ENCODE measurements at regions not wholly inside any gene's neighbourhood (a gene's known extent, or its start where the extent isn't known, plus 50 kb on each side); places are given as distances from the start of the nearest gene placed in this dataset.

DNA sequence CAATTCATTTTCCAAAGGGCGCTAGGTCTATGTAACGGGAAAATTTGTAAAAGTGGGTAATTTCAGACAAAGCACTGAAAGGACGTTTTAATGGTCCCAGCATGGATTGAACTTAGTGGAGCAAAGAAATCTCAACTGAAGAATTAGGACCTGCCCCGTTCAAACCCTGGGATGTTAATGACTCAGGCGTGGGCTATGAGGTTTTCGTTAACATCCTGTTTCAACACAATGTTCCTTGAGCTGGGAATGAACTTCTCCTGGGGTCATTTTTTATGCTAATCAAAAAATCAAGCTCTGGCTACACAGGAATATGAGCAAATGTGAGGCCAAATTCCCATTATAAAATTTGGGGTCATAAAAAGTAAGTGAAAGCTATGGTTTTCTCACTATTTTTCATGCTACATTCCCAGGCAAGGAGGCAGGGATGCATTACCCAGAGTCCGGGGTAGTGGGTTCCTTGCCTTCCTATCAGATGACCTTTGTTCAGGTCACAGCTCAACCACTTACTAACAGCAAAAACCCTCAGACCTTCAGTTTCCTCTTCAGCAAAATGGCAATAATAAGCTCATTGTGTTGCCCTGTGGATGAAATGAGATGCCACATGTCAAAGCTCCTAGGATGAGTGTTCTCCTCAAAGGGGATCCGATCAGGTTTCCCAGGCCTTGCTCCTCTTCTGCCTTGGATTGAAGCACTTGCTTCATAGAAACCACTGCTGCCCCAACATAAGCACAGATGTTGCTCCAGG, 271.4 kb downstream of the ARRDC4 start:
- Histone ChIP-seq H3K4me3 (ENCODE audit: low read length) (no peak overlapping the region), H3K27me3 (ENCODE audit: insufficient read depth, low read length) (no peaks in the 10 kb centered on the region), H3K9me3 (ENCODE audit: low read length) (no peaks in the 10 kb centered on the region), H2AFZ (ENCODE audit: low read depth, low read length) (no peak overlapping the region), H3K36me3 (ENCODE audit: insufficient read depth, low read length) (no peaks in the 10 kb centered on the region), H3K4me1 (ENCODE audit: insufficient read depth, low read length) (no peaks in the 10 kb centered on the region)

- H3K4me1 ChIP-seq (ENCODE audit: insufficient read depth, low read length), result no peaks in the 10 kb centered on the region
- no peaks in the 10 kb centered on the region for H3K27me3 ChIP-seq (ENCODE audit: insufficient read depth, low read length)
- no peak overlapping the region for H2AFZ ChIP-seq (ENCODE audit: low read depth, low read length)
- H3K36me3 ChIP-seq (ENCODE audit: insufficient read depth, low read length), result no peaks in the 10 kb centered on the region
- no peak overlapping the region for H3K4me3 ChIP-seq (ENCODE audit: low read length)
- no peaks in the 10 kb centered on the region for H3K9me3 ChIP-seq (ENCODE audit: low read length)
Measured at GRCh38 chr15:98232761-98233160, 272.3 kb downstream of the ARRDC4 start.

- Histone ChIP-seq H3K36me3 (ENCODE audit: insufficient read depth, low read length) (no peaks in the 10 kb centered on the region), H3K9me3 (ENCODE audit: low read length) (no peaks in the 10 kb centered on the region), H3K4me1 (ENCODE audit: insufficient read depth, low read length) (no peaks in the 10 kb centered on the region), H2AFZ (ENCODE audit: low read depth, low read length) (no peak overlapping the region), H3K4me3 (ENCODE audit: low read length) (no peak overlapping the region), H3K27me3 (ENCODE audit: insufficient read depth, low read length) (no peaks in the 10 kb centered on the region)
Measured at GRCh38 chr15:98233873-98234272, 273.4 kb downstream of the ARRDC4 start.

DNA sequence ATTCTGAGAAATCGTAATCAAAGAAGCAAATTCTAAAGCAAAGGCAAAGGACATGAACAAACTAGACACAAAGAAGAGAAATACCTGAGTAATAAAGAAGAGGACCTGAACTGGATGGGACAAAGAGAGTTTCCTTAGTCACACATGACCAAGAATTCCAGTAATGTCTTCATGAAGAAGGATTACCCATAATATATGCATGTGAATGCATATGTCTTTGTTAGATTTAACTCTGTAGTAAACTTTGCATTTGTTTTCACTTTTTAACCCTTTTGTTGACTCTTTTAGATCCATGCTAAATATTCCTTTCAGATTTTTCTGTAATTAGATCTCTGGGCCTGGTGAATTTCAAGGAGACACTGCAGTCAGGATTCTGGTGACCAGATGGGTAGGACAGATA, 279.8 kb downstream of the ARRDC4 start:
- Histone ChIP-seq H3K4me1 (ENCODE audit: insufficient read depth, low read length) (no peaks in the 10 kb centered on the region), H2AFZ (ENCODE audit: low read depth, low read length) (no peak overlapping the region), H3K36me3 (ENCODE audit: insufficient read depth, low read length) (no peaks in the 10 kb centered on the region), H3K27me3 (ENCODE audit: insufficient read depth, low read length) (no peaks in the 10 kb centered on the region), H3K9me3 (ENCODE audit: low read length) (no peaks in the 10 kb centered on the region), H3K4me3 (ENCODE audit: low read length) (no peak overlapping the region)

DNA sequence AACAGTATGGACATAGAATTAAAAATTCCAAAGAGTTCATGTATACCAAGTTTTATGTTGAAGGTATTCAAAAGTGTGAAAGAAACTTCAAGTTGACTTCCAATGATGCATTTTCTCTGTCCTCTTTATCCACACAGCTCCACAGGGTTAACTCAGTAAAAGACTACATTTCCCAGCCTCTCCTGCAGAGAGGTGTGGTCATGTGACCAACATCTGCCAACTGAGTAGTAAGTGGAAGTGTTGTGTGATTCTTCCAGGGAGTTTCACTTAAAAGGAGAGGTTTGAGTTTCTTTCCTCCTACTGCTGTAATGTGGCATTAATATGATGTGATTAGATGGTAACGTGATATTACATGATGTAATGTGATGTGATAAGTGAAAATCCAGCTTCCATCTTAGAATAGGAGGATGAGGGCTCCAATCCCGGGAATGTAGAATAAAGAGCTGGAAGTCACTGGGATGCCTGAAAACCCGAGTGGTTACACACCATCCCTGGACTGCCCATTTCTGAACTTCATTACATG, 280.6 kb downstream of the ARRDC4 start:
- Histone ChIP-seq H3K27me3 (ENCODE audit: insufficient read depth, low read length) (no peaks in the 10 kb centered on the region), H3K36me3 (ENCODE audit: insufficient read depth, low read length) (no peaks in the 10 kb centered on the region), H3K4me1 (ENCODE audit: insufficient read depth, low read length) (no peaks in the 10 kb centered on the region), H2AFZ (ENCODE audit: low read depth, low read length) (no peak overlapping the region), H3K4me3 (ENCODE audit: low read length) (no peak overlapping the region), H3K9me3 (ENCODE audit: low read length) (no peaks in the 10 kb centered on the region)

- Histone ChIP-seq H3K27me3 (ENCODE audit: insufficient read depth, low read length) (no peaks in the 10 kb centered on the region), H3K4me3 (ENCODE audit: low read length) (no peak overlapping the region), H3K36me3 (ENCODE audit: insufficient read depth, low read length) (no peaks in the 10 kb centered on the region), H3K9me3 (ENCODE audit: low read length) (no peaks in the 10 kb centered on the region), H3K4me1 (ENCODE audit: insufficient read depth, low read length) (no peaks in the 10 kb centered on the region), H2AFZ (ENCODE audit: low read depth, low read length) (no peak overlapping the region)
Measured at GRCh38 chr15:98257290-98257689, 296.8 kb downstream of the ARRDC4 start.

- no peaks in the 10 kb centered on the region for H3K4me1 ChIP-seq (ENCODE audit: insufficient read depth, low read length)
- H3K27me3 ChIP-seq (ENCODE audit: insufficient read depth, low read length), result no peaks in the 10 kb centered on the region
Measured at GRCh38 chr15:98263787-98264186, 303.3 kb downstream of the ARRDC4 start.

DNA sequence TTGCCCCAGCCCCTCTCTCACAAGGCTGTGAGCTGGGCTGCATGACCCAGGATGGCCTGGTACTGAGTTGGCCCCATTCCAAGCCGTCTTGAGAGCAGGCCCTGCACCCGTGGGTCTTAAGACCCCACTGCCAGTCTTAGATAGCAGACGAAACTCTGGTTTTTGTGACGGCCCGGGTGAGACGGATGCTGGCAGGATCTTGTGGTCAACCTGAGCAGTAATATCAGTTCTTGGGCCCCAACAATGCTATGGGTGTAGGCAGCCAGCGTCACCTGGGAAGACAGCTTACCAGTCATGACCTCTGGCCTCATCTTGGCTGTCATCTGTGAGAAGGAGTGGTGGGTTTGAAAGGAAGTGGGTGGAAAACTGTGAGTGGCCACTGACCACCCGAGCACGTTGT, 305.8 kb downstream of the ARRDC4 start:
- H3K9me3 ChIP-seq (ENCODE audit: low read length), result no peaks in the 10 kb centered on the region
- no peaks in the 10 kb centered on the region for H3K36me3 ChIP-seq (ENCODE audit: insufficient read depth, low read length)
- H3K4me3 ChIP-seq (ENCODE audit: low read length), result no peak overlapping the region
- H3K4me1 ChIP-seq (ENCODE audit: insufficient read depth, low read length), result no peaks in the 10 kb centered on the region
- no peaks in the 10 kb centered on the region for H3K27me3 ChIP-seq (ENCODE audit: insufficient read depth, low read length)
- H2AFZ ChIP-seq (ENCODE audit: low read depth, low read length), result no peak overlapping the region

More at GRCh38 chr15:98263787-98264186, 303.3 kb downstream of the ARRDC4 start:
- no peaks in the 10 kb centered on the region for H3K9me3 ChIP-seq (ENCODE audit: low read length)
- H2AFZ ChIP-seq (ENCODE audit: low read depth, low read length), result no peak overlapping the region
- H3K4me3 ChIP-seq (ENCODE audit: low read length), result no peak overlapping the region
- no peaks in the 10 kb centered on the region for H3K36me3 ChIP-seq (ENCODE audit: insufficient read depth, low read length)

DNA sequence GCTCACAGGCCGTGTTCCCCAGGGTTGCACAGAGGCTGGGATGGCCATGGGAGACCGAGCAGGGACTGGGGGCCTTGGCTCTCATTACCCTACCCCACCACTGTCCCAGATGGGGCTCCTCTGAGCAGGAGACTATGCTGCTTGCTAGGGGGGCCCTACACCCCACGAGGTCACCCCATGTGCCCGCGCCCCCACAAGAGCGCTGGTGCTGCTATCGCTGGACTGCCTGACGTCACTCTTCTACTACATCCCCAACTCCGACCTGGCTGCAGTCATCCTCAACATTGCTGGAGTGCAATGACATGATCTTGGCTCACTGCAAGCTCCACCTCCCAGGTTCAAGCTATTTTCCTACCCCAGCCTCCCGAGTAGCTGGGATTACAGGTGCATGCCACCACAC, 307.7 kb downstream of the ARRDC4 start:
- Histone ChIP-seq H3K9me3 (ENCODE audit: low read length) (no peaks in the 10 kb centered on the region), H3K4me1 (ENCODE audit: insufficient read depth, low read length) (no peaks in the 10 kb centered on the region)

GRCh38 chr15:98272625-98273024, 312.1 kb downstream of the ARRDC4 start:
- Histone ChIP-seq H3K36me3 (ENCODE audit: insufficient read depth, low read length) (no peaks in the 10 kb centered on the region), H3K27me3 (ENCODE audit: insufficient read depth, low read length) (no peaks in the 10 kb centered on the region), H3K4me1 (ENCODE audit: insufficient read depth, low read length) (no peaks in the 10 kb centered on the region), H3K4me3 (ENCODE audit: low read length) (no peak overlapping the region), H2AFZ (ENCODE audit: low read depth, low read length) (no peak overlapping the region), H3K9me3 (ENCODE audit: low read length) (no peaks in the 10 kb centered on the region)

More for the DNA sequence above, 307.7 kb downstream of the ARRDC4 start:
- Histone ChIP-seq H3K36me3 (ENCODE audit: insufficient read depth, low read length) (no peaks in the 10 kb centered on the region), H3K27me3 (ENCODE audit: insufficient read depth, low read length) (no peaks in the 10 kb centered on the region), H3K4me3 (ENCODE audit: low read length) (no peak overlapping the region), H2AFZ (ENCODE audit: low read depth, low read length) (no peak overlapping the region)

DNA sequence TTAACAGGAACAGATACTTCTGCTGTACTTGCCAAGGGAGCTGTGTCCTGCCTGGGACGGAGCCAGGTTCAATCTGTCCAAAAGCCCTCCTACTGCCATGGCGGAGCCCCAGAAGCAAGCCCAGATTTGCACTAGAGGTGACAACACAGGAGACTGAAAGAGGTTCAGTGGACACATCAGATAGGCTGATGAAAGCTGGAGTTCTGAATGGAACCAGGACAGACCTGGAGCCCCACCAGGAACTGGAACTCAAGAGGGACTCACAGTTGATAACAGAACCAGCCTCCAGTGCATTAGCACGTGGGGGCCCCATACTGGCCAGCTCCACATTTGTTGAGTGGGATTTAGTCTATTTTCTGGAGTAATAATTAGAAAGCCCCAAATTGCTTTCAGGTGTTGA, 315.5 kb downstream of the ARRDC4 start:
- Histone ChIP-seq H3K36me3 (ENCODE audit: insufficient read depth, low read length) (no peaks in the 10 kb centered on the region), H2AFZ (ENCODE audit: low read depth, low read length) (no peak overlapping the region), H3K4me3 (ENCODE audit: low read length) (no peak overlapping the region), H3K9me3 (ENCODE audit: low read length) (no peaks in the 10 kb centered on the region), H3K4me1 (ENCODE audit: insufficient read depth, low read length) (no peaks in the 10 kb centered on the region), H3K27me3 (ENCODE audit: insufficient read depth, low read length) (no peaks in the 10 kb centered on the region)

- Histone ChIP-seq H3K27me3 (ENCODE audit: insufficient read depth, low read length) (no peaks in the 10 kb centered on the region), H2AFZ (ENCODE audit: low read depth, low read length) (no peak overlapping the region), H3K36me3 (ENCODE audit: insufficient read depth, low read length) (no peaks in the 10 kb centered on the region), H3K4me1 (ENCODE audit: insufficient read depth, low read length) (no peaks in the 10 kb centered on the region), H3K4me3 (ENCODE audit: low read length) (no peak overlapping the region), H3K9me3 (ENCODE audit: low read length) (no peaks in the 10 kb centered on the region)
Measured at GRCh38 chr15:98277602-98278001, 317.1 kb downstream of the ARRDC4 start.

GRCh38 chr15:98280284-98280975, 319.9 kb downstream of the ARRDC4 start:
- H3K27me3 ChIP-seq (ENCODE audit: insufficient read depth, low read length), result no peaks in the 10 kb centered on the region
- no peaks in the 10 kb centered on the region for H3K4me1 ChIP-seq (ENCODE audit: insufficient read depth, low read length)
- no peak overlapping the region for H3K4me3 ChIP-seq (ENCODE audit: low read length)
- no peak overlapping the region for H2AFZ ChIP-seq (ENCODE audit: low read depth, low read length)
- no peaks in the 10 kb centered on the region for H3K9me3 ChIP-seq (ENCODE audit: low read length)
- H3K36me3 ChIP-seq (ENCODE audit: insufficient read depth, low read length), result no peaks in the 10 kb centered on the region
